GM19452 (cell line): ENCODE measurements at regions not wholly inside any gene's neighbourhood (a gene's known extent, or its start where the extent isn't known, plus 50 kb on each side); places are given as distances from the start of the nearest gene placed in this dataset.
"Not testable (repeated sequence)": the region's sequence is repeated elsewhere in the genome, so short reads cannot be mapped to it uniquely, and the experiment has no call there.

Experiments used
- ATAC-seq: cut with Tn5 transposase; IDR thresholded peaks from one replicate; pipeline ENCODE4 v1.9.1; 2021; ENCODE audit not compliant: unreplicated experiment

GRCh38 chr12:13404111-13404628 is 207.6 kb downstream of the EMP1 start:
- ATAC-seq: no peak

- ATAC-seq: not testable (repeated sequence)
These were observed 194.8 kb downstream of the EMP1 start for GRCh38 chr12:13391375-13391774.

GRCh38 chr12:13390918-13391317 is 194.4 kb downstream of the EMP1 start:
- ATAC-seq: no peak

GRCh38 chr12:13390381-13390861 is 193.9 kb downstream of the EMP1 start:
- no peak for ATAC-seq

GRCh38 chr12:13387101-13387500 is 190.6 kb downstream of the EMP1 start:
- no peak for ATAC-seq

GRCh38 chr12:13386323-13387039 is 190.0 kb downstream of the EMP1 start:
- no peak for ATAC-seq

- no peak for ATAC-seq
These were observed 186.9 kb downstream of the EMP1 start for GRCh38 chr12:13383379-13383778.

- ATAC-seq: no peak
These were observed 183.8 kb downstream of the EMP1 start for GRCh38 chr12:13380297-13380696.

GRCh38 chr12:13379531-13380188 is 183.1 kb downstream of the EMP1 start:
- no peak for ATAC-seq

- no peak for ATAC-seq
These were observed 181.2 kb downstream of the EMP1 start for GRCh38 chr12:13377698-13378097.

- ATAC-seq: no peak
These were observed 180.3 kb downstream of the EMP1 start for GRCh38 chr12:13376610-13377373.

GRCh38 chr12:13375583-13376345 is 179.2 kb downstream of the EMP1 start:
- ATAC-seq: no peak

GRCh38 chr12:13374793-13375192 is 178.3 kb downstream of the EMP1 start:
- ATAC-seq: no peak

- no peak for ATAC-seq
These were observed 177.3 kb downstream of the EMP1 start for GRCh38 chr12:13373803-13374202.

- ATAC-seq: no peak
These were observed 176.6 kb downstream of the EMP1 start for GRCh38 chr12:13373131-13373530.

GRCh38 chr12:13372386-13372785 is 175.9 kb downstream of the EMP1 start:
- no peak for ATAC-seq

- ATAC-seq: no peak
These were observed 175.3 kb downstream of the EMP1 start for GRCh38 chr12:13371797-13372196.

- no peak for ATAC-seq
These were observed 174.8 kb downstream of the EMP1 start for GRCh38 chr12:13371367-13371766.

- ATAC-seq: no peak
These were observed 173.0 kb downstream of the EMP1 start for GRCh38 chr12:13369474-13370056.

GRCh38 chr12:13368971-13369370 is 172.4 kb downstream of the EMP1 start:
- no peak for ATAC-seq
